ENCODE measurements at regions not wholly inside any gene's neighbourhood (a gene's known extent, or its start where the extent isn't known, plus 50 kb on each side); places are given as distances from the start of the nearest gene placed in this dataset.

- TF ChIP-seq CTCF (IDR thresholded peaks at IDR 0.05): no peak
- no peak for ATAC-seq (ENCODE audit: low FRiP score)
Observed at GRCh38 chr3:150300852-150301517, 107.1 kb upstream of the TSC22D2 start.

DNA sequence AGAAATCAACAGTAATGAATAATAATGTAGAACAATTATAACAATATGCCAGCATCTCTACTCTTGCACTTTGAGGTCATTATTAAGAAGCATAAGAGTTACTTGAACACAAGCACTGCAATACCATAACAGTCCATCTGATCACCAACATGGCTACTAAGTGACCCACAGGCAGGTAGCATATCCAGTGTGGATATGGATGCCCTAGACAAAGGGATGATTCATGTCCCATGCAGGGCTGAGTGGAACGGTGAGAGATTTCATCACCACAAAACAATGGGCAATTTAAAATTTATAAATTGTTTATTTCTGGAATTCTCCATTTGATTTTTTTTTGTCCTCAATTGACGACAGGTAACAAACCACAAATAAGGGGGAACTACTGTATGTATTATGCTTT is 107.7 kb upstream of the TSC22D2 start:
- TF ChIP-seq CTCF (IDR thresholded peaks at IDR 0.05): no peak
- no peak for DNase-seq (ENCODE audit: low spot score)
- no peak for ATAC-seq (ENCODE audit: low FRiP score)

More at GRCh38 chr3:150300852-150301517, 107.1 kb upstream of the TSC22D2 start:
- no peak for DNase-seq (ENCODE audit: low spot score)

DNA sequence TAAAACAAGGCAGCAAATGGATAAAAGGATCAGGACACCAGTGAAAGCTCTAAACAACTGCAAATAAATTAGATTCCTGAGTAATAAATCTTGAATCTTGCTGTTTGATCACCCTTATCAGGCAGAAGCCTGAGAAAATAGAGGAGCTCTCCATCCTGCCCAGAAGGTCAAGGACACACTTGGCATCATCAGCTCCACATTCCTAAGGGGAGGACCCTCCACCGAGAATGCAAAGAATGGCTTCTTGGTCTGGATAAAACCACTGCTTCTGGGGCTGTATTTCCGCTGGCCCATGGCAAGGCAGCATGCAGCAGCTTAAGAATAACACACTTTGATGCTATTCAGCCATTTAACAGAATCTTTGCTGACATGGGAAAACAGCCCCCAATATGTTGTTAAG is 108.9 kb upstream of the TSC22D2 start:
- DNase-seq (ENCODE audit: low spot score) (no peak), ATAC-seq (ENCODE audit: low FRiP score) (no peak)
- TF ChIP-seq CTCF (IDR thresholded peaks at IDR 0.05): no peak

- DNase-seq (ENCODE audit: low spot score) (no peak), ATAC-seq (ENCODE audit: low FRiP score) (no peak)
- no peak for TF ChIP-seq CTCF (IDR thresholded peaks at IDR 0.05)
Observed at GRCh38 chr3:150296966-150297365, 111.1 kb upstream of the TSC22D2 start.

- no peak for ATAC-seq (ENCODE audit: low FRiP score)
- no peak for DNase-seq (ENCODE audit: low spot score)
- no peak for TF ChIP-seq CTCF (IDR thresholded peaks at IDR 0.05)
Observed at GRCh38 chr3:150296123-150296735, 111.9 kb upstream of the TSC22D2 start.

GRCh38 chr3:150293401-150294001 is 114.6 kb upstream of the TSC22D2 start:
- ATAC-seq (ENCODE audit: low FRiP score) (no peak), DNase-seq (ENCODE audit: low spot score) (no peak)
- TF ChIP-seq CTCF (IDR thresholded peaks at IDR 0.05): no peak

- ATAC-seq (ENCODE audit: low FRiP score): no peak
- DNase-seq (ENCODE audit: low spot score): no peak
- TF ChIP-seq CTCF (IDR thresholded peaks at IDR 0.05): no peak
Observed at GRCh38 chr3:150292891-150293290, 115.2 kb upstream of the TSC22D2 start.

Data from omental fat pad (tissue), 3 donors.